ENCODE measurements at regions not wholly inside any gene's neighbourhood (a gene's known extent, or its start where the extent isn't known, plus 50 kb on each side); places are given as distances from the start of the nearest gene placed in this dataset.

DNA sequence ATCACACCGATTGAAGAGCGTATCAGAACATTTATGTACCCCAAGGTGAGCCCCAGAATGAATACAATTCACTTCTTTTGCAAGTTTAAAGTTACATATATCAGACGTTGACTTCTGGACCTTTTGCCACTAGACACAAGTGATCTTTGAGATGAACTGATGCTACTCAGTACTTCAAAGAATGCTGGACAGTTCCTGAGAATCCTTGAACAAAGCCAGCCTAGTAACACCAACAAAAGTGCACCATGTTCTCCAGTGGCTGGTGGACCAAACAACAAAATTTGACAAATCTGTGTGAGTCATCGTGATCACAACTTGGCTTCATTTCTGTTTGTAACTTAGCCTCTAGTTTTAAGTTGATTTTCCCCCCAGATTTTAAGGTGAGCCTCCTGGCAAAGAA lies 355.7 kb downstream of the SOX2 start:
- DNase-seq = no peak
- no peak overlapping the region for H3K27ac ChIP-seq
- peaks cover 7% of the 10 kb centered on the region; the same call in 1 of the 2 replicates for H3K9me2 ChIP-seq (ENCODE audit: insufficient read depth)
- no peaks in the 10 kb centered on the region for H3F3A ChIP-seq (ENCODE audit: insufficient read depth, low read depth)
- no peak overlapping the region for H2AFZ ChIP-seq
- H4K20me1 ChIP-seq (ENCODE audit: insufficient read depth) = no peaks in the 10 kb centered on the region
- H3K4me1 ChIP-seq (replicated peaks; ENCODE audit: insufficient read depth) = no peaks in the 10 kb centered on the region
- TF ChIP-seq, protein P1, sequence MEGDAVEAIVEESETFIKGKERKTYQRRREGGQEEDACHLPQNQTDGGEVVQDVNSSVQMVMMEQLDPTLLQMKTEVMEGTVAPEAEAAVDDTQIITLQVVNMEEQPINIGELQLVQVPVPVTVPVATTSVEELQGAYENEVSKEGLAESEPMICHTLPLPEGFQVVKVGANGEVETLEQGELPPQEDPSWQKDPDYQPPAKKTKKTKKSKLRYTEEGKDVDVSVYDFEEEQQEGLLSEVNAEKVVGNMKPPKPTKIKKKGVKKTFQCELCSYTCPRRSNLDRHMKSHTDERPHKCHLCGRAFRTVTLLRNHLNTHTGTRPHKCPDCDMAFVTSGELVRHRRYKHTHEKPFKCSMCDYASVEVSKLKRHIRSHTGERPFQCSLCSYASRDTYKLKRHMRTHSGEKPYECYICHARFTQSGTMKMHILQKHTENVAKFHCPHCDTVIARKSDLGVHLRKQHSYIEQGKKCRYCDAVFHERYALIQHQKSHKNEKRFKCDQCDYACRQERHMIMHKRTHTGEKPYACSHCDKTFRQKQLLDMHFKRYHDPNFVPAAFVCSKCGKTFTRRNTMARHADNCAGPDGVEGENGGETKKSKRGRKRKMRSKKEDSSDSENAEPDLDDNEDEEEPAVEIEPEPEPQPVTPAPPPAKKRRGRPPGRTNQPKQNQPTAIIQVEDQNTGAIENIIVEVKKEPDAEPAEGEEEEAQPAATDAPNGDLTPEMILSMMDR (conservative IDR thresholded peaks at IDR 0.05) = no peak
- TF ChIP-seq EZH2 (IDR thresholded peaks at IDR 0.05; ENCODE audit: low read depth) = no peak
- no peaks in the 10 kb centered on the region for H3K9me3 ChIP-seq (ENCODE audit: insufficient read depth, low read depth)
- CTCF ChIA-PET = no interaction called here
- intact Hi-C loops (cut with micrococcal nuclease; ENCODE audit: unreplicated experiment) = no loop called here
- no peaks in the 10 kb centered on the region for H3K79me2 ChIP-seq (ENCODE audit: low read depth)
- POLR2A ChIA-PET (ENCODE audit: unreplicated experiment) = no interaction called here
- no TSS peak for BruUV-seq (replicated peaks)
- no peak overlapping the region for H3K4me3 ChIP-seq
- H3K4me2 ChIP-seq = no peak overlapping the region
- H3K36me3 ChIP-seq (ENCODE audit: low read depth) = no peaks in the 10 kb centered on the region
- no peaks in the 10 kb centered on the region for H3K27me3 ChIP-seq (ENCODE audit: insufficient read depth, low read depth)

DNA sequence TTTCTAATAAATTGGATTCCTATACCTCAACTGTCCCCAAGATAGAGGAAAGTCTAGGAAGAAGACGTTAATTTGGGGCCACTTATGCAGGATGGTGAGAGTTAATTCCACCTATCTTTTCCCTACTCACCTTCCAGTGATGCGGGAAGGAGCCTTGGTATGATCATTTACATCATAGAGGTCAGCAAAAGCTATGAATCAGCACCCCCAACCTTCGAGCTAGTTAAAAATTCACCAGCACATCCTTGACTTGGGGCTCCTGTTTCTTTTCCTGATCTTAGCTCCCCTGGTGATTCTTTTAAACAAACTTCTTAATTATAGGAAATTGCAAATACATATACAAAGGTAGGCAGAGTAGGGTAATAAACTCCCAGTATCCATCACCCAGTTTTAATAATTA lies 366.6 kb downstream of the SOX2 start:
- Histone ChIP-seq H3K4me2 (no peak overlapping the region), H3K9me2 (ENCODE audit: insufficient read depth) (no peaks in the 10 kb centered on the region), H3K9me3 (ENCODE audit: insufficient read depth, low read depth) (no peaks in the 10 kb centered on the region), H3K79me2 (ENCODE audit: low read depth) (no peaks in the 10 kb centered on the region), H3K27me3 (ENCODE audit: insufficient read depth, low read depth) (no peaks in the 10 kb centered on the region), H4K20me1 (ENCODE audit: insufficient read depth) (no peaks in the 10 kb centered on the region), H3K4me3 (no peak overlapping the region), H2AFZ (no peak overlapping the region), H3K36me3 (ENCODE audit: low read depth) (no peaks in the 10 kb centered on the region), H3F3A (ENCODE audit: insufficient read depth, low read depth) (no peaks in the 10 kb centered on the region), H3K27ac (no peak overlapping the region), H3K4me1 (replicated peaks; ENCODE audit: insufficient read depth) (no peaks in the 10 kb centered on the region)
- TF ChIP-seq, protein P1 (conservative IDR thresholded peaks at IDR 0.05) = no peak
- no peak for TF ChIP-seq EZH2 (IDR thresholded peaks at IDR 0.05; ENCODE audit: low read depth)
- no peak for DNase-seq
- CTCF ChIA-PET = no interaction called here
- POLR2A ChIA-PET (ENCODE audit: unreplicated experiment) = no interaction called here
- BruUV-seq (replicated peaks) = no TSS peak
- intact Hi-C loops (cut with micrococcal nuclease; ENCODE audit: unreplicated experiment) = no loop called here

DNA sequence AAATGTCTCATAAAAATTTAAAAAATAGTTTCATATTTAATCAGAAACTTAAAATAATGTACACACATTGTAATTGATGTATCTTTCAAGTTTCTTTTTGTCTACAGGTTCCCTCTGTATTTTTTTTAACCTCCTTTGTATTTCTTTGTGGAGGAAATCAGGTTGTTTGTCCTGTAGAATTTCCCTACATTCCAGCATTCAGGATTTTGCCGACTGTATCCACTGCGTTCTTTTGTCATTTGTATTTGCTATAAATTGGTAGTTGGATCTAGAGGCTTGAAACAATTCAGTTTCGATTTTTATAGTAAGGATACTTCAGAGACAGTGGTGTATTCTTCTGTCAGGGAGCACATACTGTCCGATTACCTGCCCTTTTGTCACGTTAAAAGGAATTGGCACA lies 367.2 kb downstream of the SOX2 start:
- H3K9me3 ChIP-seq (ENCODE audit: insufficient read depth, low read depth) = no peaks in the 10 kb centered on the region
- no peaks in the 10 kb centered on the region for H3K9me2 ChIP-seq (ENCODE audit: insufficient read depth)
- no peaks in the 10 kb centered on the region for H3F3A ChIP-seq (ENCODE audit: insufficient read depth, low read depth)
- no peaks in the 10 kb centered on the region for H3K79me2 ChIP-seq (ENCODE audit: low read depth)
- BruUV-seq (replicated peaks) = no TSS peak
- no peaks in the 10 kb centered on the region for H3K36me3 ChIP-seq (ENCODE audit: low read depth)
- H4K20me1 ChIP-seq (ENCODE audit: insufficient read depth) = no peaks in the 10 kb centered on the region
- no peaks in the 10 kb centered on the region for H3K27me3 ChIP-seq (ENCODE audit: insufficient read depth, low read depth)
- ChIA-PET POLR2A (ENCODE audit: unreplicated experiment) (no interaction called here), CTCF (no interaction called here)
- no peak overlapping the region for H3K4me2 ChIP-seq
- no peaks in the 10 kb centered on the region for H3K4me1 ChIP-seq (replicated peaks; ENCODE audit: insufficient read depth)
- intact Hi-C loops (cut with micrococcal nuclease; ENCODE audit: unreplicated experiment) = no loop called here
- no peak overlapping the region for H2AFZ ChIP-seq
- H3K27ac ChIP-seq = no peak overlapping the region
- no peak for TF ChIP-seq EZH2 (IDR thresholded peaks at IDR 0.05; ENCODE audit: low read depth)
- TF ChIP-seq, protein P1 (conservative IDR thresholded peaks at IDR 0.05) = no peak
- H3K4me3 ChIP-seq = no peak overlapping the region
- DNase-seq = no peak

Measured in PC-9 (cell line).